Panc1 (cell line): ENCODE measurements at regions not wholly inside any gene's neighbourhood (a gene's known extent, or its start where the extent isn't known, plus 50 kb on each side); places are given as distances from the start of the nearest gene placed in this dataset.

Source experiments
- CTCF ChIP-seq: fragments of 450-650 bp; IDR thresholded peaks from 2 replicates; pipeline ENCODE4 v1.5.1; 2017; ENCODE audit warnings: mild to moderate bottlenecking
- POLR2AphosphoS5 ChIP-seq: IDR thresholded peaks from 2 replicates; pipeline ENCODE4 v1.6.1; 2012; ENCODE audit warnings: mild to moderate bottlenecking, low read depth, low read length, moderate library complexity
- TCF7L2 ChIP-seq: IDR thresholded peaks from 2 replicates; pipeline ENCODE4 v1.6.1; 2011; ENCODE audit warnings: mild to moderate bottlenecking, low read depth, low read length, inconsistent platforms
- TF ChIP-seq, protein P1 (sequence below), 2 experiments: IDR thresholded peaks; 2 replicates each; pipeline ENCODE4 v1.6.1; 2011 to 2012; ENCODE audit warnings: low read depth in 2 of 2, control low read depth in 1 of 2, low read length in 1 of 2, mild to moderate bottlenecking in 1 of 2, moderate library complexity in 1 of 2; ENCODE audit not compliant: insufficient read depth in 1 of 2

GRCh38 chr6:111980143-111980542 lies 73.8 kb upstream of the CCN6 start:
- no peak for TF ChIP-seq CTCF
- no peak for TF ChIP-seq POLR2AphosphoS5
- TF ChIP-seq TCF7L2 = no peak
- TF ChIP-seq, protein P1, sequence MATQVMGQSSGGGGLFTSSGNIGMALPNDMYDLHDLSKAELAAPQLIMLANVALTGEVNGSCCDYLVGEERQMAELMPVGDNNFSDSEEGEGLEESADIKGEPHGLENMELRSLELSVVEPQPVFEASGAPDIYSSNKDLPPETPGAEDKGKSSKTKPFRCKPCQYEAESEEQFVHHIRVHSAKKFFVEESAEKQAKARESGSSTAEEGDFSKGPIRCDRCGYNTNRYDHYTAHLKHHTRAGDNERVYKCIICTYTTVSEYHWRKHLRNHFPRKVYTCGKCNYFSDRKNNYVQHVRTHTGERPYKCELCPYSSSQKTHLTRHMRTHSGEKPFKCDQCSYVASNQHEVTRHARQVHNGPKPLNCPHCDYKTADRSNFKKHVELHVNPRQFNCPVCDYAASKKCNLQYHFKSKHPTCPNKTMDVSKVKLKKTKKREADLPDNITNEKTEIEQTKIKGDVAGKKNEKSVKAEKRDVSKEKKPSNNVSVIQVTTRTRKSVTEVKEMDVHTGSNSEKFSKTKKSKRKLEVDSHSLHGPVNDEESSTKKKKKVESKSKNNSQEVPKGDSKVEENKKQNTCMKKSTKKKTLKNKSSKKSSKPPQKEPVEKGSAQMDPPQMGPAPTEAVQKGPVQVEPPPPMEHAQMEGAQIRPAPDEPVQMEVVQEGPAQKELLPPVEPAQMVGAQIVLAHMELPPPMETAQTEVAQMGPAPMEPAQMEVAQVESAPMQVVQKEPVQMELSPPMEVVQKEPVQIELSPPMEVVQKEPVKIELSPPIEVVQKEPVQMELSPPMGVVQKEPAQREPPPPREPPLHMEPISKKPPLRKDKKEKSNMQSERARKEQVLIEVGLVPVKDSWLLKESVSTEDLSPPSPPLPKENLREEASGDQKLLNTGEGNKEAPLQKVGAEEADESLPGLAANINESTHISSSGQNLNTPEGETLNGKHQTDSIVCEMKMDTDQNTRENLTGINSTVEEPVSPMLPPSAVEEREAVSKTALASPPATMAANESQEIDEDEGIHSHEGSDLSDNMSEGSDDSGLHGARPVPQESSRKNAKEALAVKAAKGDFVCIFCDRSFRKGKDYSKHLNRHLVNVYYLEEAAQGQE (IDR thresholded peaks at IDR 0.05; ENCODE audit: insufficient read depth in 1 of 2, low read depth in 2 of 2, low read length in 1 of 2) = no peak
